COLO668 (cell line): ENCODE measurements at regions not wholly inside any gene's neighbourhood (a gene's known extent, or its start where the extent isn't known, plus 50 kb on each side); places are given as distances from the start of the nearest gene placed in this dataset.

Experiments
- DNase-seq: peaks from one replicate; lab custom pipeline; 2025; ENCODE audit not compliant: unreplicated experiment; lab: John Stamatoyannopoulos, UW

DNA sequence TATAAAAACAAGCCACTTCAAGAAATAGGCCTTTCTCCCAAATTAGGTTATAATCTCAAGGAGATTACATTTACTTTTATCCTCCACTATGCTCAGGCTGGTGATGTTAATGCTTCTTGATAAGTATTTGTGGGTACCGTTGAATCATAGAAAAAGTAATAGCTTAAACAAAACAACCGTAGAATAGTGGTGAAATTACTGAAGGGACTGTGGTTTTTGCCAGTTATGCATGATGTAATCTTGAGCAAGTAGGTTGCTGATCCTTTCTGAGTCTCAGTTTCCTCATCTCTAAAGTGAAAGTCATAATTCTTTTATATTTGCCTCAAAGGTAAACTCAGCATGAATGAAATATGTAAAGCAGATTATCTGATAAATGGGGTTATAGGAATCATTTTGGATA, 187.3 kb upstream of the JAG1 start:
- DNase-seq: no peak

- no peak for DNase-seq
Observed at GRCh38 chr20:10861619-10862018, 187.8 kb upstream of the JAG1 start.

GRCh38 chr20:10863337-10864060, 189.7 kb upstream of the JAG1 start:
- DNase-seq: no peak

- peak; percentile 59 for DNase-seq
Observed at GRCh38 chr20:10864076-10864672, 190.4 kb upstream of the JAG1 start.

- DNase-seq: no peak
Observed at GRCh38 chr20:10868299-10868698, 194.5 kb upstream of the JAG1 start.

DNA sequence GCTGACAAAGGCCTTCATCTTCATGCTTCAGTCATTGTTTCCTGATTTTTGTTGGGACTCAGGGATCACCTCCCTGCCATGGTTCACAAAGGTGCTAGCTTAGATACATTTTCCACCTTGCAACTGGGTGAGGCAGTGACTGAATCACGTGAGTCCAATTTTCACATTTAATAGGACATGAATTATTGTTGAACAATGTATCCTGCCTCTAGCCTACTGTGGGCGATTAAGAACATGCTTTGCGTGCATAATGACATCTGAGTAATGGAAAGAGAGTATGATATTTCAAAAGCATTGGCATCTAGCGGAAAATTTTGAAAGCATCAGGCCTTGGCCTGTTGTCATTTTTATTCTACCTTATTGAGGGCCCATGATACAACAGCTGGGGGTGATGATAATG, 199.2 kb upstream of the JAG1 start:
- DNase-seq: no peak

DNA sequence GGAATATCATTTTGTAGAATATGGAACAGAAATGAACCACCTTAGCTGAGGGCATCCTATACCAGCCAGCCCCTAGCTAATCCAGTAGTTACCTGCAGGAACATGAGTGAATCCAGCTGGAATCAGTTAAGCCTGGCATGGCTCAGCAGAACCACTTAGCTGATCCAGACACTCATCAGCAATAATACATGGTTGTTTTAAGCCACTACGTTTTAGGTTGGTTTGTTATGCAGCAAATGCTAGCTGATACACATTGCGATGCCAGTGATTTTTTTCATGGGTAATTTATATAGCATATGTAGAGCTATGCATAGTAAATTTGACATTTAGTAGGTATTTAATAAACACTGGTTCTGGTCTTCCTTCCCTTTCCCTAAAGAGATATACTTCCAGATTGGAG, 201.9 kb upstream of the JAG1 start:
- no peak for DNase-seq

DNA sequence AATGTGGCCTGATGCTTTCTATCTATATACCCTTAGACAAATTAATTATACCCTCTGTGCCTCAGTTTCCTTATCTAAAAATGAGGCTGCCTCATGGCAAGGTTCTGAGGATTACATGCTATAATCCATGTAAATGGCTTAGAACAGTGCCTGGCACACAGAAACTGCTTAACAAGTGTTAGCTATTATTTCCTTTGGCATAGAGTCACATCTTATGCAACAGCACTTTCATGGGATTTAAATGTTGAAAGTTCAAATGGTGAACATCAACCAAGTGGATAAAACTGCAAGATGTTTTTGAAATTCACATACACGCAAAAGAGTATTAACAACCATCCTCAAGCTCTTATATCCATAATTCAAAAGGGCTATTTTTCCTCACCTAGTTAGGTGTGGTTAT, 202.8 kb upstream of the JAG1 start:
- no peak for DNase-seq

DNA sequence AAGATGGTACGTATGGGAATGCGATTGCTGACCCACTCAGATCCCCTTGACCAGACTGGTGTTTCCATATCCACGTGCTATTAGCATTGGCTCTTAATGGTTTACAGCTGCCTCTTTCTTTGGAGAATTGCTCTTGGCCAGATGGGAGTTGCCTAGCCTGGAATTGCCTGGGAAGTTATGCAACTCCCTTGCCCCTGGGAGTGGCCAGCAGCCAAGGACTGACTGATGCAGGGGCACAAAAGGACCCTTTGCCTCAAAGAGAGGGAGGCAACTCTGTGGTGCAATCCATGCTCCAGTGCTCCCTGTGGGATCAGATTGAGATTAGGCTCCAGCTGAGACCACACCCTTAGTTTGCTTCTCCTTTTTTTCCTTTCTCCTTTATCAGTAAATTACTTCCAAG, 203.5 kb upstream of the JAG1 start:
- DNase-seq: no peak

GRCh38 chr20:10883166-10883565, 209.4 kb upstream of the JAG1 start:
- no peak for DNase-seq

GRCh38 chr20:10893321-10893720, 219.5 kb upstream of the JAG1 start:
- no peak for DNase-seq

- no peak for DNase-seq
Observed at GRCh38 chr20:10897336-10897735, 223.5 kb upstream of the JAG1 start.

GRCh38 chr20:10898552-10898951, 224.8 kb upstream of the JAG1 start:
- no peak for DNase-seq

- DNase-seq: no peak
Observed at GRCh38 chr20:10902174-10902573, 228.4 kb upstream of the JAG1 start.

- no peak for DNase-seq
Observed at GRCh38 chr20:10902576-10903282, 228.9 kb upstream of the JAG1 start.

DNA sequence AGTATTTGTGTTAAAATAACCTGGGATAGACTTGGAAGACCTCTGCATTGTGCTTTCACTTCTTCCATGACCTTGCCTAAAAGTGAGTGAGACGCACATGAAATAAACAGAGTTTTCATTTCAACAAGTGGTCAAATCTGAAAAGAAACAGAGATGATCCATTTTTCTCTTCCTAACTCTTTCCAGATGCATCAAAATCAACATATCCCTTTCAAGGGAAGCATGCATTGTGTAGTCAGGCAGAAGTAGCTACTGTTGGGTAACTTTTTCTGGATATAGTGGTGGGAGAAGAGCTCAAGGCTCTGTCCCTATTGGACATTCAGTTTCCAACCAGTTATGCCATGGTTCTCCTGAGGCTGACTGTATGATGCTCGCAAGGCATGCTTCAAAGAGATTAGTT, 233.0 kb upstream of the JAG1 start:
- DNase-seq: no peak

DNA sequence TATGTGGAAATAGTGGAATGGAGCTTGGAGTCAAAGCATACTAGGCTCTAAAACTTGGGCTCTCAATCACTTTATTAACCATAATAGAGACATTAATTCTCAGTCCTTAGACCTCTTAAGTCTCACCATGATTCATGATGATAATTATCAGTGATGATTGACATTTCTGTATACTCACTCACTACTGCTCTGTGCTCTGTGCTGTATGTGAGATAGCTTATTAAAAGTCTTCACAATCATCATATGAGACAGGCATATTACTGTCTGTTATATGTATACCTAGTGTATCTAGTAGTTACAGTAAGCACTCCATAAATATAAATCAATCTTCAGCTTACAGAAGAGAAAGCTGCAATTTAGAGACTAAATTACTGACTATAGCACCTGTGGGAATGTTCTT, 236.0 kb upstream of the JAG1 start:
- DNase-seq: no peak

DNA sequence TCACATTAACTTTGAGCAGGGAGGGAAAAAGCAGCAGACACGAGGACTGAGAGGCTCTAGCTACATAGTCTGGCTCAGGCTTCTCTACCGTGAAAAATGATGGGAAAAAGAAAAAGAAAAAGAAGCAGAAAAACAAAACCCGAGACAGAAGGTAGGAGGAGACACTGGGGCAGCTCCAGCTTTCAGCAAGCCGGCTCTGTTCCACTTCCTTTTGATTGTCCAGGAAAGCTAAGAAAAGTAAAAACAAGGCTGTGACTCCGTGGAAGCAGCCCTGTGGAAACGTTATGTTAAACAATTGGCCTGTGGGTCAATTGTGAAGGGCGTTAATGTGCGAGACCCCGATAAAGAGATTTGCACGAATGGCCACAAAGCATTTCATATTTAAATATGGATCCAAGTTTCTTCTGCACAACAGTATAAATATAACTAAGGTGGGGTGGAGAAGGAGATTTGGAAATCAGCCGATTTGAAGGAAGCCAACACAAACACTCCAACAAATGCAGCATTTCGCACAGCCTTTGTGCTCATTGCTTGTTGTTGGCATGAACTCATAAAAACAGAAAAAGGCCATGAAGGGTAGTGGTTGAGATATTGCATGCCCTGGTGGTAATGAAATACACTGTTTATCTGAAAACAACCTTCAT, 236.9 kb upstream of the JAG1 start:
- no peak for DNase-seq

DNA sequence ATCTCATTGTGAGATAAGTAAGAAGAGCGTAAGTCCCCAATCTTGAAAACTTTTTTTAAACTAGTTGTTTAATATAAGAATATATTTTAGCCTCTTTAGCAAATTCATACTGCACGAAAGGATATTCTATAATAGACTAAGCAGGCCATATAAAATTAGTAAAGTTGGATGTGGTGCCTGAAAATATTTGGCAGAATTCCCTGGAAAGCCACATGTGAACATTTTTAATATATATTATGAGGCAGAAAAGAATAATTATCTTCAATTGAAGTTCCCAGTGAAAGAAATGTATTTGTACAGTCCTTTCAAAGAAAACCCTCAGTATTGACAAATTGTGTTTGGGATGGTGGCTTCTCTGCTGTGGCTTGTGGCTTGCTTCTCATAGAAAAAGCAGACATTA, 237.5 kb upstream of the JAG1 start:
- DNase-seq: no peak

DNA sequence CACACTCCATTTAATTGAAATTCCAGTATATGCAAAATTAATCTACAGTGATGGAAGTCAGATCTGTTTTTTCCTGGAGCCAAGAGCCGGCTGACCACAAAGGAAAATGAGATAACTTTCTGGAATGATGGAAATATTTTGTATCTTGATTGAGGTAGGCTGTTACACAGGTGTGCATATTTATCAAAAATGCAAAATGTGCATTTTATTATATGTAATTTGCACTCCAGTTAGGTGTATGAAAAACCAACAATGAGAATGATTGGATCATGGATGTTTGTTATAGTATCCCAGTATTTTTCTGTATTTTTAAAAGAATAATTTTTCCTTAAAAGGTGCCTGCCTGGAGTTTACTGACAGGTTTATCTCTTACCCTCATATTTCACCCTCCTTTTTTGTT, 242.0 kb upstream of the JAG1 start:
- DNase-seq: no peak

GRCh38 chr20:10916312-10916711, 242.5 kb upstream of the JAG1 start:
- DNase-seq: no peak

- no peak for DNase-seq
Observed at GRCh38 chr20:10917826-10918225, 244.0 kb upstream of the JAG1 start.
